Right kidney (tissue), 1 donor: ENCODE measurements at regions not wholly inside any gene's neighbourhood (a gene's known extent, or its start where the extent isn't known, plus 50 kb on each side); places are given as distances from the start of the nearest gene placed in this dataset.
"Not testable (repeated sequence)": the region's sequence is repeated elsewhere in the genome, so short reads cannot be mapped to it uniquely, and the experiment has no call there.

Experiments used
- DNase-seq: peaks from one replicate; pipeline ENCODE4 v3.0.0-alpha.2; 2016

DNA sequence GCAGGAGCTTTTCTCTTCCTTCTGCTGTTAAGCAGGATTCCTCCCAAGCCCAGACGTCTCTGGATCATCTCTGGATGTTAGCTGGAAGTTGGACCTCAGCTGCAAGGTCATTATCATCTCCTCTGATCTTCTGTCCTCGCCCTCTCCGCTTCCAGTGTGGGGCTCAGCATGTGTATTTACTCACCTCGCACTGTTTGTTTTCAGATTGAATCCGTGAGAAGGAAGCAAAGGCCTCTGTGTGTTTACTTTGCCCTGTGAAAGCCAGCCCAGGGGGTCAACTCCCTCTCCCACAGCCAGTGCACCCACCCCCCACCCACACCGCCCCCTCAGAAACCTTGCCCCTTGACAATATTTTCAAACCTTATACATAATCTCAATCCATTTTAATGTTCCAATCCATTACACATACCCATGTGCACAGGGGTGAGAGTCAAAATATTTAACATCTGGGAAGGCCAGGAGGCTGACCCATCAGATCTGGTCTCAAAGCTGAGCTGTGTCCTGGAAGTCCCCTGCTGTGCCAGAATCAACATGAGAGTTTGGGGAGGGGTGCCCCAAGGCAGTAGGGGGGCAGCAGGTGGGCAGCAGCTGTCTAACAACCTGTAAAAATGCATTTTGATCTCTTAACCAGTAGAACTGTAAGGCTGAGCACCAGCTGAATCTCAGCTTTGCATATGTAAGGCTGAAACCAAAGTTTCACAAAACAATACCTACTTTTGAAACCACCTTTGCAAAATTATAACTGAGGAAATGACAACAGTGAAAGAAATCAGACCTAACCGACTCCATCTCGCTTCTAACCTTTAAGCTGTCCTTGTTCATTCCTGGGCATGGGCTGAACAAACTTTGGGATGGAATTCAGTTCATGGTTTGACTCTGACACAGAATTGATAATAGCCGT, 157.9 kb downstream of the ZNF664 start:
- DNase-seq: no peak

DNA sequence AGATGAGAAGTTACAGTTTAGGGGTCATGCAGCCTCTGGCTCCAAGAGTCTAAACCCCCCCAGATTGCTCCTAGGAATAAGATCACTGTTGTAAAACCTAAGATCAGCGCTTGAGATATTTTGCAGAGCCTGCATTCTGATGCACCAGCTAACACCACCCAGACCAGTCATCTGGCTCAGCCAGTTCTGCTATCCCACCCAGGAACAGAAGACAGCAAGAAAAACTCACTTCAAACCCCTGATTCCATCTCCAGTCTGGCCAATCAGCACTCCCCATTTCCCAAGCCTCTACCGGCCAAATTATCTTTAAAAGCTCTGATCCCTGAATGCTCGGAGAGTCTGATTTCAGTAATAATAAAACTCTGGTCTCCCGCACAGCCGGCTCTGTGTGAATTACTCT, 158.6 kb downstream of the ZNF664 start:
- no peak for DNase-seq

DNA sequence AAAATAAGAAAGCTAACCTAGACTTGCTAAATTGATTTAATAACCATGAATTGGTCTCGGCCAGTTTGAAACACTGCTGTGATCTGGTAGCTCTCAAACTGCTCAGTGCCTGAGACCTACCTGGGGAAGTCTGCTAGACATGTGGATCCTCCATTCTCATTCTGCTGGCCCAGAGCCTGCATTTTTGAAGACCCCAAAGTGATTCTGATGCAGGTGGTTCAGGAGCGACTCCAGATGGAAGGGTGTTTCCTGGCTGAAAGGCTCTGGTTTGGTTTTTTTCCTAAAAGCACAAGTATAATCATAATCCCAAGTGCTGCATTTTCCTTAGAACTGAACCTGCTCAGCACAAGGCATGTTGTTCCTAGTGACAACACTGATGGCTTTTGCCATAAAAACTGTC, 159.5 kb downstream of the ZNF664 start:
- no peak for DNase-seq

DNA sequence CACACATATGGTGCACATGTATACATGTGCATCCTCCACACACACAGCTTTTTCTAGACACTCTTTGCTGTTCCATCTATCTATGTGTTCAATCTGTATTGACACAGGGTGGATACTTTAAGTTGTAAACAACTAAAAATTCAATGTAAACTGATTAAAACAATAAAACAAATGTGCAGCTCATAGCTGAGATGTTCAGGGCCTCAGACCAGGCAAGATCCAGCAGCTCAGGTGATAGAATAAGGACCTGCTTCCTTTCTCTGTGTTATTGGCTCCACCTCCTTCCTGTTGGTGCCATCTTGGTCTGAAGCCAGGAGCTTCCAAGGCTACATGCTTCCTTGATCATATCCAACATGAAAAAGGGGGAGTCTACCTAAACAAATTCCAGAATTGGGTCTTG, 158.1 kb upstream of the RFLNA start:
- DNase-seq: no peak

DNA sequence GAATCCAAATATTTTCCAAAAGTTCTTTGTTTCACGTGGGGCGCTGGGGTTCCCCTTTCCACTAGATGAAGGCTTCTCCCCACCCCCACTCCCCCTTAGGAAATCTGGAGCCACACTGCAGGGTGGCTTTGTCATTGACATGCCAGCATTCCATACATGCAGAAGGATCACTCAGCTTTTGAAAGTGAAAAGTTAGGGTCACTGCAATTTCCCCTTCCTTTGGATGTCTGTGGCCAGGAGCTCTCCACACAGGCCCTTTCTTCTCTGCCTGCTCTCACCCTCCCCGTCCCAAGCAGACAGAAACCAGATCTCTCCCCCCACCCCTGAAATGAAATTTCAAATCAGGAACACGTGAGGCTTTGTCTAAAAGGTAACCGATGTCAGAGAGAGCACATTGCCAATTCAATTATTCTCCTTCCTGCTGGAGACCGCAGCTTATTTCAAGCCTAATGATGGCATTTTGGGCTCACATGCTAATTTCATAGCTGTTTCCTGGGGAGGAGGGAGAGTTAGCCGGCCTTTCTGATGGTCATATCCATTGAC, 153.9 kb upstream of the RFLNA start:
- no peak for DNase-seq

DNA sequence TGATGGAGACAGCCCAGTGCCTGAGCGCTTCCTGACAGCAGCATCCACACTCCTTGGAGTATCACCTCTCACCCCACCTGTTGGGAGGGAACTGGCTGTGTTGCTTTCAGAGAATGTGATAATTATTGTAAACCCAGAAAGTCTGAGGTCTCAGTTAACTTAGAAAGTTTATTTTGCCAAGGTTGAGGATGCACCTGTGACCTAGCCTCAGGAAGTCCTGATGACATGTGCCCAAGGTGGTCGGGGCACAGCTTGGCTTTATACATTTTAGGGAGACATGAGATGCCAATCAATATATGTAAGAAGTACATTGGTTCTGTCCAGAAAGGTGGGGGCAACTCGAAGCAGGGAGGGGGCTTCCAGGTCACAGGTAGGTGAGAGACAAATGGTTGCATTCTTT, 153.3 kb upstream of the RFLNA start:
- not testable (repeated sequence) for DNase-seq

DNA sequence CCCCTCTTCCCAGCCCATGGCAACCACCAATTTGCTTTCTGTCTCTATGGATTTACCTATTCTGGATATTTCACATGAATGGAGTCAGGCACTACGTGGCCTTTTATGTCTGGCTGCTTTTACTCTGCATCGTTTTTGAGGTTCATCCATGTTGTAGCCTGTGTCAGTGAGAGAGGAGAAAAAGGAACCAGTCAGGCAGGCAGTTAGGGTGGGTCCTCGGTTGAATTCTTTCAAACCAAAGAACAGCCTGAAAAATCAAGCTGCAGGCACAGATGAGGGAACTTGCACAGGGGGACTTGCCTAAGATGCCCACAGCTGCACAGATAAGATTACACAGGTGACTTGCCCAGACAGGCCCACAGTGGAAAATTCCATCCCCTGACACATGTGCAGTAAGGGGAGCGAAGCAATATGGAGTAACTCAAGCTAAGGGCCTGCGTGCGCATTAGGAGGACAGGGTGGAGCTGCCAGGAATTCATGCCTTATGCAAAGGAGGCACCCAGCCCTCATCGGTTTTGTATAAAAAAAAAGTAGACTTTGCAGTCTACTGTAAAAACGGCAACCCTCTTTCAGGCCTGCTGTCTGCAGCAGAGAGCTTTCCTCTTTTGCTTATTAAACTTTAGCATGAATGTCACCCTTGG, 152.4 kb upstream of the RFLNA start:
- DNase-seq: no peak

DNA sequence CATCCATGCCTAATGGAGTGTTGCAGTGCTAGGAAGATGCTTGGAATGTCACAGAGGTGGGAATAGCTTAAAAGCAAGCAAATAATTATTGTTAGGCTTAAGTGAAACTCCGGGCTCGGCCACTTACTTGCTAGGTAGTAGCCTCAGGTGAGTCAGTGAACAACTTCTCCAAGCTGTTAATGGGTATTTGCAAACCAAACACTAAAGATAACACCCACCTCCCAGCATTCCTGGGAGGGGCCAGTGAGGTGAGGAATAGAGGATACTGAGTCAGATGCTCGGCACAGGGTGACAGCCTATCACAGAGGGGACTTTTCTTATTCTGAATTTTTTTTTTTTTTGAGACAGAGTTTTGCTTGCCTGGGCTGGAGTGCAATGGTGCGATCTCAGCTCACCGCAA, 151.2 kb upstream of the RFLNA start:
- DNase-seq: no peak

DNA sequence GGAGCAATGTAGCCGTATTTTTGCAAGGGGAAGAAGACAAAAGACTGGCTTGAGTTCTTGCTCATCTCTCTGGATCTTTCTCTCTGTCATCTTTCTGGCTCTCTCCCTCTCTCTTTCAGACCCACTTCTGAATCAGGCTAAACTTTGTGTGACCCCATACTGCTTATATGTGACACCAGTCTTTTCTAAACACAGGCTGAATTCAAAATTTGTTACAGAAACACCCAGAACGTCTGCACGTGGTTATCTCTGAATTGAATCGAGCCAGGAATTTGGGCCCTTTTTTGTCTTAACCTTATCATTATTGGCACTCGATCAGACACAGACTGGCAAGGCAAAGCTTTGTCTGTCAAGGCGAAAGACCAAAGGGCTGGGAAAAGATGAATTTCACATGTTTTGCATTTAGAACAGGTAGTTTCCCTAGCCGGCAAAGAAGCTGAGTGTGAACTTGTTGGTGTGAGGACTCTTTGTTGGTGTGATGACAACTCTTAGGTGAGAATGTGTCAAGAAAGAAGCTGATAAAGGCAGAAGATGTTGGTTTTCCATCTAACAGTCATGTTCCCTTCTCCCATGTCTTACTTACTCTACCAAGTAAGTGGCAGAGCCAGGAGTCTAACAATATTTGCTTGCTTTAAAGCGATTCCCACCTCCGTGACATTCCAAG, 150.2 kb upstream of the RFLNA start:
- no peak for DNase-seq

DNA sequence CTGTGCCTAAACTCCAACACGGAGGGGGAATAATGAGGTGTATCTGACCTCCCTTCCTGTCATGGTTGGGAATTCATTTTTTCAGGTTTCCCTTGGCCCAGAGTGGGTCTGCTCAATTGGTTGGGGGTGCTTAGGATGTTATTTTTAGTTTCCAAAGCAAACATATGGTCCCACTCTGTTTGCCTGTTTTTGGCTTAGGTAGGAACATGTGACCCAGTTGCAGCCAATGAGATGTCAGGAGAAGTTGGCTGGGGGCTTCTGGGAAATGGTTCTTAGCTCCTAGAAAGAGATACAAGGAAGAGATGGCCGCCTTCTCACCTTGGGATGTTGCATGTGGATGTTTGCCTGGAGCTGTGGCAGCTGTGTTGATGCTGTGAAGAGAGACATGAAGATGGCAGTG, 147.9 kb upstream of the RFLNA start:
- DNase-seq: no peak

DNA sequence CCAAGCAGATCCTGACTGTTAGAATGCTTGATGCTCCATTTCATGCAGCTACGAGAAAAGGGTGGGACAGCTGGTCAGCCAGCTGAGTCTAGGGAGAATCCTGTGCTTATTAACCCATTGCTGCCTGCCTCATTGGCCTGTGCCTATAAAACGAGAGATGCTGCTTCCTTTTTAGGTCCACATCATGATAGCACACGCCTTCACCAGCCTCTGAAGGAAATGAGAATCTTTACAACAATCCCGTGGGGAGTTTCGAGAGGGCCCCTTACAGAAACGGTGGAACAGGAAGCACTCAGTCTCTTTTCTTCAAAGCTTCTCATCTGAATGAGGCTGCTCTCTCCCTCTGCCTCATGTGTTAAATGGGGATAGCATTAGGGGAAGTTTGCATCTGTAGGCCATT, 147.3 kb upstream of the RFLNA start:
- DNase-seq: no peak

DNA sequence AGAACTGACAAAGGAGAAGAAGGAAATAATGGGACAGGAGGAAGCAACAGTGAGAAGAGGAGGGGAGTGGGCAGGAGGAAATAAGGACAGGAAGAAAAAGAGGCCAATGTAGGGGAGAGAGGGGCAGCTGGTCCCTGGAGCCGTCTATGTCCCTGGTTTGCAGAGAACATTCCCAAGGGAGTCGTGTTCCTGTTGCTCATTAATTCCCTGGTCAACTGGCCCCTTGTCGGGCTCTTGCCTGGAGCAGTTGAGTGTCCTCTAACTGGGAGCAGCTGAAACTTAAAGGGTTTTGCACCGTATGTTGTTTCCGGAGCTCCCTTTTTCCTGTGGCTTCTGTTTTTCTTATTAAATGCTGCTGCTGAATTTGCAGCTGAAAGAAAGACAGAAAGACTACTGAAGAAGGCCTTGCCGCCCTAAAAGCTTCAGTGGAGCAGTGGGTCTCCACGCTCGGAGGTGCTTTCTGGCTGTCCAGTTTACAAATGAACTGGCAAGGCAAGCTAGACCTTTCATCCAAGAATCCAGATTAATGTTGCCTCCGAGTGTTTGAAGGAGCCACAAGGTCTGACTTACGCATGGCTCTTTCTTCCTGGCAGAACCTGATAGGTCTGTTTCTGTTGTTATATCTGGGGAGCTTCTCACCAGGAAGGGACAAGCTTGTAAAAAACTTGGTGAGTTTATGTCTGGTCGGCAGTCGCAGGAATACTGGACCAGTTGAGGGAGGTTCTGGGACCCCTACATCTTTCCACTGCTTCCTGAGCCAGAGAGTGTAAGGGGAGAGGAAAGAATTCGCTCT, 146.2 kb upstream of the RFLNA start:
- no peak for DNase-seq

DNA sequence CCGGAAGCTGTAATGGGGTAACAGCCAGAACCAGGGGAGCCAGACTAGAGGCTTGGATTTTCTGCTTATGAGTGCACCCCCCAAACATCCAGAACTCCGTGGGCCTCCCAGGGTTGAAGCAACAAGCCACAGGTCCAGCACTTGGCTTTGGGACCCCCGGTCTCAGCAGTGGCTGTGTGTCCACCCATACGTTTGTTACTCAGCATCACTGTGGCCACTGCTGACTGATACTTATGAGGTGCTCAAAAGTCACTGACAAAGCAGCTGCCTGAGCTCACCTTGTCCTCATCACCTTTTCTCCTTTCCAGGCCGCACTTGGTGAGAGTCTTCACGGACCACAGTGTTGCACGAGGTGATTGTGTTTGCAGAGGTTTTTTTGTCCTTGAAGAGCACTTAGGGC, 145.6 kb upstream of the RFLNA start:
- no peak for DNase-seq

DNA sequence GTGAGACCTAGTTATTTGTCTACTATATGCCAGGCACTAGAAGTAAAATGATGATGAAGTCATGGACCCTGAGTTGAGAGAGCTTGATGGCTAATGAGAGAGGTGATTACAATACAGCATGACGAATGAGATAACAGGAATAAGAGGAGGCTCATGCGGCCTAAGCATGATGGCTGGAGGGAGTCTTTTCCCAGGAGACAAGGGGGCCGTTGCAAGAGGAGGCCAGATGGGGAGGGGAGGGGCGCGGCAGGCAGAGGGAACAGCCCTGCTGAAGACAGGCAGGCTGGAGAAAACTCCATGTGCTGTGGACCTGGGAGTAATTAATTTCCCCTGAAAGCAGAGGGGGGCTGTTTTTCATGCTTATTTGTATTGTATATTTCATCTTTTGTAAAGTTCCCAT, 144.7 kb upstream of the RFLNA start:
- no peak for DNase-seq

DNA sequence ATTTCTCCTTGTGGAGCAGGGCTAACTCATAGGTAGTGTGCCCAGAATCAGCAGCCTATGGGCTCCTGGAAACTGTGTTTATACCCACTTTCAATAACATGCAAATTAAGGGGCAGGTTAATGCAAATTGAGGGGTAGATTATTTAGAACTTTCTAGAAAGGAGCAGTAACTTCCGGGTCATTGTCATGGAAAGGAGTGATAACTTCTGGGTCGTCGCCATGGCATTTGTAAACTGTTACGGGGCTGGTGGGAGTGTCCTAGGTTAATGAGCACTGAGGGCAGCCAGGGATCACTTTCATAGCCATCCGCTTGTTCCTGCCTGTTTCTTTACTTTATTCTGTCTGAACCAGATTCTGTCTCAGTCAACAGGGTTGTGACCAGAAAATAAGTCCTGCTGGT, 143.3 kb upstream of the RFLNA start:
- no peak for DNase-seq

DNA sequence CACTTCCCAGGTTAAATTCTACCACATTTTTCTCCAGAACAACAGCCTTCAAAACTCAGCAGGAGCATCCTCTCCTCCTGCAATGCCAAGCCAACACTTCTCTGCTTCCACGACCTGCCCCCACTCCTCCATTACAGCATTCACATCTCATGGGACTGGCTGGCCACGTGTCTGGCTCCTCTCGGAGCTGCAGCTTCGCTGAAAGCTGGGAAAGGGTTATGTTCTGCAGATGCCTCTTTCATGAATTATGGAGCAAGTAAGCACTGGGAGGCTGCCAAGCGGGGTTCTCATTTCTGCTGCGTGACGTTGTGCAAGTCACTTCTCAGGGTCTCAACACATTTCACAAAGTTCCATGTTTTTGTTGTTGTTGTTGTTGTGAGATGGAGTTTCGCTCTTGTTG, 142.2 kb upstream of the RFLNA start:
- no peak for DNase-seq

DNA sequence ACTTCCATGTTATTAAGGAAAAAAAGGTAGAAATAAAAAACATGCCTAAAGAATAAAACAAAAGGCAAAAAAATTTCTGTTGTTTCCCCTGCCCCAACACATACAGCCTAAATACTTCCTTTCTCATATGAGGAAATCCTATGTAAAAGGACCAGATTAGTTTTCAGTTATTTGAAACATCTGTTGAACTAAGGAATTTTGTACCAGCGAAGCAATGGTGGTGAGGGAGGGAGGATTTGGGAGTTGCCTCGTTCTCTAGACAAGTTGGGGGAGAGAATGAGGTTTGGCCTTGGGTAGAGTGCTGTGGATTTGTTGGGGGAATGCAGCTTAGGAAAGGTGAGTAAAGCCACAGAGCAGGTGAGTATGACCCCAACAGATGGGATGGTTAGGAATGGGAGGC, 141.5 kb upstream of the RFLNA start:
- DNase-seq: no peak

DNA sequence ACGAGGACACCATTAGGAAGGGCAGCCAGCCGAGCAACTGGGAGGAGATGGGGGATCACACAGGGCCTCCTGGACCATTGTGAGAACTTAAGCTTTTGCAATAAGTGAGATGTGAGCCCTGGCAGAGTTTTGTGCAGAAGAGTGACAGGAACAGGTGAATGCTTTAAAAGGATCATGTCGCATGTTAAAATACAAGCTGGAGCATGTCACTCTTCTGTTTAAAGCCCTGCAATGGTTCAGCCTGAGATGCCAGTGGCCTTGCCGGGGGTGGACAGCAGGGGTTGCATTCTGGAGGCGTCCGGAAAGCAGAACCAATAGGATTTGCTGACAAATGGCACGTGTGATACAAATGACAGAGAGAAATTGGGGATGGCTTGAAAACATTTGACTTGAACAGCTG, 137.5 kb upstream of the RFLNA start:
- no peak for DNase-seq

DNA sequence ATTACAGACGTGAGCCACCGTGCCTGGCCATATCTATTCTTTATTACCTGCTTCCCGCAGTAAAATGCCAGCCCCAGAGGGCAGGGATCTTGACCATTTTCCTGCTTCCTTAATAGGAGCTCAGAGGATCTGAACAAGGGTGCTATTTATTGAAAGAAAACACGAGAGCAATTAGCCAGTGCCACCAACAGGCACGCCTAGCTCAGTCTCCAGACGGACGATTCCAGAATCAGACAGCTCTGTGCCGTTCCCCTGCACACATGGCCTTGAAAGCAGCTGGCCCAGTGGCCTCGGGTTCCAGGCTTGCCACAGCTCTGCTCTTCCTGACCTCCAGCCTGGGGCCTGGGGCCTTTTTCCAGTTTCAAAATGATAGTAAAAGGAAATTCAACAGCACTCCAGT, 135.2 kb upstream of the RFLNA start:
- DNase-seq: no peak

DNA sequence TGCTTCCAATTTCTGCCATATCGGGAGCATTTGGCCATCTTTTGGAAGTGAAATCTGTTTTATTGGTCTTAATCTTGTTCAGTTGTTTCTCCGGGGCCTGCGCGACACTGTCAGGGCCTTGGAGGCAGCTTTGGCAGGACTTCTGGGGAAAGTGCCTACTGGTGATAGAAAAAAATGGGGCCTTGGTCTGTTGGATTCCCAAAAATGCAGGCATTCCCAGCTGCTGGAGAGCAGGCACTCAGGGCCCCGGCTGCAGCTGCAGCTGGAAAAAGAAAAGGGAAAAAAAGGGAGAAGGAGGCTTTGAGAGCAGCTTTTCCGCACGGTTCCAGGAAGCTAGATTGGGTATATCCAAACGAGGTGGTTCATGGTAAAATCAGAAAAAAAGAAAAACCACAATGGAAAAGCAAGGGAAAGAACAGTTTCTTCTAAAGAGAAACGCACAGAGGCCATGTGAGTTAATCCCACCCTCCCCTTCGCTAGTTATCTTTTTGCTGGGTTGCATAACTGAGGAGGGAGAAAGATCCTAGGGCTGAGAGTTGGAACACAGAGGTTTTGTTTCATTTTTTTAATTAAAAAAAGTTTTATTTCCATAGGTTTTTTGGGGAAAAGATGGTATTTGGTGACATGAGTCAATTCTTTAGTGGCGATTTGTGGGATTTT, 134.7 kb upstream of the RFLNA start:
- DNase-seq: no peak

DNA sequence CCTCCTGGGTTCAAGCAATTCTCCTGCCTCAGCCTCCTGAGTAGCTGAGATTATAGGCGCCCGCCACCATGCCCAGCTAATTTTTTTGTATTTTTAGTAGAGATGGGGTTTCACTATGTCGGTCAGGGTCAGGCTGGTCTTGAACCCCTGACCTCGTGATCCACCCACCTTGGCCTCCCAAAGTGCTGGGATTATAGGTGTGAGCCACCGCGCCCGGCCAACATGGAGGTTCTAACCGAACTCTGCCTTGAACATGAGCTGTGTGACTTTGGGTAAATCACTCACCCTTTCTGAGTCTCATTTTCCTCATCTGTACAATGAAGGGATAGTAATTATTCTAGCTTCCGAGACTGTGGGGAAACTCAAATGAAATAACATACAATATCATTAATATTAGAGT, 133.5 kb upstream of the RFLNA start:
- DNase-seq: not testable (repeated sequence)
